H1 (cell line): ENCODE measurements at regions not wholly inside any gene's neighbourhood (a gene's known extent, or its start where the extent isn't known, plus 50 kb on each side); places are given as distances from the start of the nearest gene placed in this dataset.

ENCODE experiments used
- CHD1 ChIP-seq: IDR thresholded peaks from 2 replicates; pipeline ENCODE4 v1.6.1; 2012; ENCODE audit warnings: low read depth, low read length, improper control_type of control experiment
- RBBP5 ChIP-seq: IDR thresholded peaks from 2 replicates; pipeline ENCODE4 v1.7.1; 2012; ENCODE audit warnings: low read depth, mild to moderate bottlenecking, inconsistent platforms, low read length, moderate library complexity, borderline replicate concordance

DNA sequence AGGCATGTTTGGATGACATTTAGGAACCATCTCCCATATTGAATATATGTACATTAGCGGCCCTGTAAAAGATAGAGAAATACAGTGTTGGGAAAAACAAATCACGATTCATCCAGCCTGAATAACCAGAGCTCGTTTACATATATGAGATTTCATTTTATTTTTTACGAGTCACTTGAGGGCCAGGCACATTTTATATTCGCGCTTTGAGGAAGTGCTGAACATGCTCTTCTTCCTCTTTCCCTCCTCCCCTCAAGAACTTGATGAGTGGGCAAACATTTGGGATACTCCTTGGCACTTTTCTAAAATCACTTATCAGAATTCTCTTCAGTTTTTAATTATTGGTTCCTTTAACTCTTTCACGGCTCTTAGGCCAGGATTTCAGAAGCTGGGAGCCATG lies 268.0 kb upstream of the TANK start (continued):
- no peak for TF ChIP-seq CHD1
- TF ChIP-seq RBBP5, result no peak
